ENCODE measurements at regions not wholly inside any gene's neighbourhood (a gene's known extent, or its start where the extent isn't known, plus 50 kb on each side); places are given as distances from the start of the nearest gene placed in this dataset.

DNA sequence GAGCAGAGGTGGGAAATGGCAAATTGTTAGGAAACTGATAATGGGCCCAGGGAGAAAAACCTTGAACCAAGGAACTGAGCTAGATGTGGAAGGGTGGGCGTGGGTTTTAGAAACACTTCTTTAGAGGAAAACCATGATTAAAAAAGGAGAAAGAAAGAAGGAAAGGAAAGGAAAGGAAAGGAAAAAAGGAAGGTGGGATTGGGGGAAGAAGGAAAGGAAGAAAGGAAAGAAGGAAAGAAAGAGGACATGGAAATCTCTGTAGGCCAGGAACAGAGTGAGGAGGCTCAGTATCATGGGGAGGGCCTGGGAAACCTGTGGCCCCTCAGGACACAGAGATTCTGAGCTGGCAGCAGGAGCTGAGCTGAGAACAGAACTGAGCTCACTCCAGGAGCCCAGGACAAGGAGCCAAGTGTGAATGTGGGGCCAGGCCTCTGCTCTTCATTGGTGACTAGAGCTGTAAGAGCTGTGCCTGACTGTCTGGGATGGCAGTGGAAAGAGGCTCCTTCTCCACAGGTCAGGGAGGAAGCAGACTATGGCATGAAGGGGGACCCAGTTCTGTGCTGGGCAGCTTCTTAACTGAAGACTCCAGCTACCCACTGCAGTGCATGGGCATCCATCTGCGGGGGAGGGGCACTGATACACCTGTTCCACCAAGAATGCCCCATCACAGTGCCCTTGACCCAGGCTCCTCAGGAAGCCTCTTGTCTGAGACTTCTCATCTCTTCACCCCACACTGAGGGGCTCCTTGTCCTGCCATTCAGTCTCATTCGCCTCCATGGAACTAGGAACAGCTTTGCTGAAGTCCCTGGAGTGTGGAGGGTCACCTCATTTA is 116.1 kb upstream of the BACH2 start:
- H3K27ac ChIP-seq (ENCODE audit: low read depth, low read length) = no peak overlapping the region
- H3K27me3 ChIP-seq (ENCODE audit: control insufficient read depth, insufficient read depth, low read length) = no peaks in the 10 kb centered on the region
- H3K36me3 ChIP-seq (ENCODE audit: control insufficient read depth, insufficient read depth, low read length) = no peaks in the 10 kb centered on the region
- no peak overlapping the region for H3K9ac ChIP-seq (ENCODE audit: low read length)
- no peaks in the 10 kb centered on the region for H3K4me1 ChIP-seq (ENCODE audit: control insufficient read depth, insufficient read depth, low read length)
- H3K4me3 ChIP-seq (ENCODE audit: low read length) = no peak overlapping the region

DNA sequence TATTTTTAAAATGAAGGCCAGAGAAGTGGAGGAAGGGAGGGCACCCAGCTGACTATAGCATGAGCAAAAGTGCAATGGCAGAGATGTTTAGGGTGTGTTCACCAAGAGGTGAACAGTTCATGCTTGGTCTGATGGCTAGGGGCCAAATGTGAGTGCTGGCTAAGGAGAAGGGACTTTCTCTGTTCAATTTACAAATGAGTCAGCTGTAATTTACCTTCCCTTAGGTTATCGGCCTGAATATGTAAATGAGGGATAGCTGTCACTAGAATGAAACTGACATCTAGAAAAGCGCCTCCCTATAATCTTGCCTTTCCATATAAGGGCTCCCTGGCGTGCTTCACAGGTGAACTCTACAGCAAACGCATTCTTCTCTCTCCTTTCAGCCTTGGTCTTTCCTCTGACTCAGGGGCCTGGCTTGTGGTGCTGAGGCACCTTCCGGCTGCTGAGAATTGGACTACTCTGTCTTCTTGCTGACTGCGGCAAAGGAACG is 114.7 kb upstream of the BACH2 start:
- Histone ChIP-seq H3K4me3 (ENCODE audit: low read length) (no peak overlapping the region), H3K27ac (ENCODE audit: low read depth, low read length) (no peak overlapping the region), H3K36me3 (ENCODE audit: control insufficient read depth, insufficient read depth, low read length) (no peaks in the 10 kb centered on the region), H3K9ac (ENCODE audit: low read length) (no peak overlapping the region), H3K4me1 (ENCODE audit: control insufficient read depth, insufficient read depth, low read length) (no peaks in the 10 kb centered on the region), H3K27me3 (ENCODE audit: control insufficient read depth, insufficient read depth, low read length) (no peaks in the 10 kb centered on the region)

DNA sequence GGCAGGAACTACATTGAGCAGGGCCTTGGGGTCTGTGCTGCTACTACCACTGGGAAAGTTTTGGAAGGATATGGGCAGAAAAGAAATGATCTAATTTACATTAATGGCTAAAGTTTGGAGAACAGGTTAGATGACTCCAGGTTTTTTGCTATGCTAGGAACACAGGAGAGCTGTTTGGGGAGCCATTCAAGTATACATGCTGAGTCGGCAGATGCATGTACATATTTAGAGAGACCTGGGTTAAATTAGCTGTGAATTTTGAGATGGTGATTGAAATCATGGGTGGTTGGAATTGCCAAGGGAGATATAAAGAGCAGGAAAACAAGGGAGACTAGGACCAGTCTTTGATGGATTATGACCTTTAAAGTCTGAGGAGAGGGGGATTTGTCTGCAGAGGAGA is 113.1 kb upstream of the BACH2 start:
- Histone ChIP-seq H3K4me1 (ENCODE audit: control insufficient read depth, insufficient read depth, low read length) (no peaks in the 10 kb centered on the region), H3K27ac (ENCODE audit: low read depth, low read length) (no peak overlapping the region), H3K27me3 (ENCODE audit: control insufficient read depth, insufficient read depth, low read length) (no peaks in the 10 kb centered on the region), H3K9ac (ENCODE audit: low read length) (no peak overlapping the region), H3K4me3 (ENCODE audit: low read length) (no peak overlapping the region), H3K36me3 (ENCODE audit: control insufficient read depth, insufficient read depth, low read length) (no peaks in the 10 kb centered on the region)

DNA sequence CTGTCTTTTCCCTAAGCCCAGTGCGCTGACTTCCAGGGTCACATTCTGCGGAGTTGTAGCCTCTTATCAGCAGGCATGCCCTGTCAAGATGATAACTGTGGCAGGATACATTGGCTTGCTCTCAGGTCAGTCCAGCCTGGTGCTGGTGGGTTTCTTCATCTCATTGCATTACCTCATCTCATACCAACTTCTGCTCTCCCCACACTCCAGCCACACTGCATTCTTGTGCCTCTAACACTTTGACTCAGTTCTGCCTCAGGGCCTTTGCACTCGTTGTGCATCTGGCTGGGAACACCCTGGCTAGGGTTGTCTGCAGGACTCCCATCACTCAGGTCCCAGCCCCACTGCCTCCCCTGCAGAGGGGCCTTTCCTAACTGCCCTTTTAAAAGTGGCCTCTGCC is 110.3 kb upstream of the BACH2 start:
- Histone ChIP-seq H3K27me3 (ENCODE audit: control insufficient read depth, insufficient read depth, low read length) (no peaks in the 10 kb centered on the region), H3K27ac (ENCODE audit: low read depth, low read length) (no peak overlapping the region), H3K4me3 (ENCODE audit: low read length) (no peak overlapping the region), H3K36me3 (ENCODE audit: control insufficient read depth, insufficient read depth, low read length) (no peaks in the 10 kb centered on the region), H3K9ac (ENCODE audit: low read length) (no peak overlapping the region), H3K4me1 (ENCODE audit: control insufficient read depth, insufficient read depth, low read length) (no peaks in the 10 kb centered on the region)

DNA sequence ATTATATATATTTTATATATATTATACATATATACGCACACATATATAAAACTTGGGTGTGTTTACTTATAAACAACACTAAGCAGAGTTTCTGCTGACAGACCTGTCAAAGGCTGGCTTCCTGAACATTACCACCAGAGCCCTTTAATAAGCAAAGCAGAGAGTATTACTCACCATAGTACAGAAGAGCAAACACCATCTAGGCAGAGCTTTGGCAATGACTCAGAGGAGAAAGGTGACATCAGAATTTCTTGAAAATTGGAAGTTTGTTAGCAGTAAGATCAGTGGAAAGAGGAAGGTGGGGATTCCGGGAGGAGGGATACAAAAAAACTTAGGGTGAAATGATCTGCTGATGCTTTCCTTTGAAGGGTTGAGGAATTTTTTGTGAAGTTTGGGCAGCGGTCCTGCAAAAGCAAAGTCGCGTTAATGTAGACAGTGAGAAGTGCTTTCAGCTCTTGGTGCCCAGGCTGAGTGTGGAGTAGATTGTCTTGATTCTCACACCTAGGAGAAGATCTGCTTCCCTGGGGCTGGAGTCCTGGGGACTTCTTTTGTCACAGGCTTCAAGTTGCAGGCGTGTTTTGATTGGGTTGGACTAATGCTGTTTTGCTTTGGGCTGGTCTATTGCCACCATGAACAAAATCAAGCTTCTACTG is 109.6 kb upstream of the BACH2 start:
- no peaks in the 10 kb centered on the region for H3K27me3 ChIP-seq (ENCODE audit: control insufficient read depth, insufficient read depth, low read length)
- no peaks in the 10 kb centered on the region for H3K4me1 ChIP-seq (ENCODE audit: control insufficient read depth, insufficient read depth, low read length)
- no peak overlapping the region for H3K9ac ChIP-seq (ENCODE audit: low read length)
- no peaks in the 10 kb centered on the region for H3K36me3 ChIP-seq (ENCODE audit: control insufficient read depth, insufficient read depth, low read length)
- H3K4me3 ChIP-seq (ENCODE audit: low read length) = no peak overlapping the region
- no peak overlapping the region for H3K27ac ChIP-seq (ENCODE audit: low read depth, low read length)

DNA sequence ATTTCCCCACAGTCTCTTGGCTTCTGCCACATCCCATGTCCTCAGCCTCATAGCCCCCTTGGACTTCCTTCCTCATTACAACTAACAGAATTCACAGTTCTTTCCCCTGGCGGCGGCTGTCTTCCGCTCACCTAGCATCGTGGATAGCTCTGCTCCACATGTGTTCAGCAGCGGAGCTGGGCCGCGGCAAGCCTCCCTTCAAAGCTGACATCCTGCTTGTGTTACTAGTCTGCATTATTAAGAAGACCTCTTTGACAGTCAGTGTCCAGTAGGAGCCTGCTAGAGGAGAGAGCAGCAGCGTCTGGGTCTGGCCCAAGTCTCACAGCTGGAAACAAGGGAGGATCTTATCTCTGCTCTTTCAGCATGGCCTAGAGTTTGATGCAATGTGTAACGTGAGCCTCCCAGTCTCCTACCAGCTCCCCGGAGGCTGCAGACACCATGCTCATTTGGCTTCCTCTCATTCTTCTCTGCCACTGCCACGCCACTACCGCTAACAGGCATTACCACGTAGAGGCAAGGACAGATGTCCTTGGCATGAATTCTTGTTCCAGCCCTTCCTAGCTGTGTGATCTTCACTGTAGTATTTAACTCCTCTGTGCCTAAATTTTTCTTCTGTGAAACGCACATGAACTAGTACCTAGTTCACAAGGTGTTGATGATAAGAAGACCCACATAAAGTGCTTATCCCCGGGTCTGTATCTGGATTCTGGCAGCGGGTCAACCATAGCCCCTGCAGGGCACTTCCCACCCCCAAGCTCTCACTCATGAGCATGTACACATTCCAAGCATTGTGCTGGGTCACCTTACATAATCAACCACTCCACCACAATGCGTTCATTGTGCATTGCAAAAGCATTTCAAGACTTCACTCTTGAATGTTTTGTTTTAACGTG is 107.1 kb upstream of the BACH2 start:
- Histone ChIP-seq H3K4me1 (ENCODE audit: control insufficient read depth, insufficient read depth, low read length) (no peaks in the 10 kb centered on the region), H3K36me3 (ENCODE audit: control insufficient read depth, insufficient read depth, low read length) (no peaks in the 10 kb centered on the region), H3K27me3 (ENCODE audit: control insufficient read depth, insufficient read depth, low read length) (no peaks in the 10 kb centered on the region), H3K9ac (ENCODE audit: low read length) (no peak overlapping the region), H3K27ac (ENCODE audit: low read depth, low read length) (no peak overlapping the region), H3K4me3 (ENCODE audit: low read length) (no peak overlapping the region)

DNA sequence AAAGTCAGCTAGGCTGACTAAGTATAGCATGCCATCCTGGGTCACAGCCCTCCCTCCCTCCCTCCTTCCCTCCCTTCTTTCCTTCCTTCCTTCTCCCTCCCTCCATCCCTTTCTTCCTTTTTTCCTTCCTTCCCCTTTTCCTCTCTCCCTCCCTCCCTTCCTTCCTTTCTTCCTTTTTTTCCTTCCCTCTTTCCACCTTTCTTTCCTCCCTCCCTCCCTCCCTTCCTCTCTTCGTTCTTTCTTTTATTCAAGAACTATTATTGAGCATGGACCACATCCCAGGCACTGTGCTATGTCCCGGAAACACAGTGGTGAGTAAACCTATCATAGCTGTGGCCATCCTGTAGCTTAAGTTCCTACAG is 106.2 kb upstream of the BACH2 start:
- no peaks in the 10 kb centered on the region for H3K4me1 ChIP-seq (ENCODE audit: control insufficient read depth, insufficient read depth, low read length)
- H3K36me3 ChIP-seq (ENCODE audit: control insufficient read depth, insufficient read depth, low read length) = no peaks in the 10 kb centered on the region
- H3K27me3 ChIP-seq (ENCODE audit: control insufficient read depth, insufficient read depth, low read length) = no peaks in the 10 kb centered on the region
- no peak overlapping the region for H3K4me3 ChIP-seq (ENCODE audit: low read length)
- no peak overlapping the region for H3K9ac ChIP-seq (ENCODE audit: low read length)
- no peak overlapping the region for H3K27ac ChIP-seq (ENCODE audit: low read depth, low read length)

DNA sequence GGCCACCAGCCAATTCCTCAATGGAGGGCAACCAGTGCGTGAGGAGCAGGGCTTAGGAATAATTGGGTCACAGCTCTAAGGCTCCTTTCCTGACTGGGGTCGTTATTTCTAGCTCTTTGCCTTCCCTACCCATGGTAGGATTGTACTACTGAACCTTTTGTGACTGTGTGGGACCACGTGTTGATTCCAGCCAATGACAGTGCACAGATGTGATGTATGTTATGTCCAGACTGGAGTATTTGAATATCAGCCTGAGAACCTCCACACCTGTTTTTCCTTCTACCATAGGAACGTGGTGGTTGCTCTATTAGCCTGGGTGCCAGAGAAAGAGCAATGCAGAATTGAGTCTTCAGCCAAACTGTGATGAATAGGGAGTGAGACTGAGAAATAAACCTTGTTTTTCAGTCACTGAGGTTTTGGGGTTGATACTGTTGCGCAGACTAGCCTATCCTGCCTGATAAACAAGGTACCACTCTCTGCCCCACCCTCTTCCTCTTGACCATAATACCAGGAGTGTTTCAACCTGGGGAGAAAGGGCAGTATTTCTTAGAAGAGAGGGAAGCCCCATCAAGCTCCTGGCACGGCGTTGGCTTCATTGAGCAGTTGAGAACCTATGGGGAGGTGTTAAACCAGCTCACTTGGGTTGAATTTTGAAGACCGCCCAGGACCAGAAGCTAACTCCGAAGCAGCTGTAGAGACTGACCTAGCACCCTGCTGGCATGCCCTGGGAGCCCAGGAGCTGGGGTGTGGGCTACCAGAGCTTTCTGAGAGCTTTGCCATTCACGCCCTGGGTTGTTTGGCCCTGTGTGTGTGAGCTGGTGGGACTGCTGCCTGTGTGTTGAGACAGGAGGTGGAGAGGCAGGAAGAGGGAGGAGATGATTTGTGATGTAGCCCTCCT is 105.5 kb upstream of the BACH2 start:
- Histone ChIP-seq H3K4me1 (ENCODE audit: control insufficient read depth, insufficient read depth, low read length) (no peaks in the 10 kb centered on the region), H3K27me3 (ENCODE audit: control insufficient read depth, insufficient read depth, low read length) (no peaks in the 10 kb centered on the region), H3K9ac (ENCODE audit: low read length) (no peak overlapping the region), H3K27ac (ENCODE audit: low read depth, low read length) (no peak overlapping the region), H3K4me3 (ENCODE audit: low read length) (no peak overlapping the region), H3K36me3 (ENCODE audit: control insufficient read depth, insufficient read depth, low read length) (no peaks in the 10 kb centered on the region)

DNA sequence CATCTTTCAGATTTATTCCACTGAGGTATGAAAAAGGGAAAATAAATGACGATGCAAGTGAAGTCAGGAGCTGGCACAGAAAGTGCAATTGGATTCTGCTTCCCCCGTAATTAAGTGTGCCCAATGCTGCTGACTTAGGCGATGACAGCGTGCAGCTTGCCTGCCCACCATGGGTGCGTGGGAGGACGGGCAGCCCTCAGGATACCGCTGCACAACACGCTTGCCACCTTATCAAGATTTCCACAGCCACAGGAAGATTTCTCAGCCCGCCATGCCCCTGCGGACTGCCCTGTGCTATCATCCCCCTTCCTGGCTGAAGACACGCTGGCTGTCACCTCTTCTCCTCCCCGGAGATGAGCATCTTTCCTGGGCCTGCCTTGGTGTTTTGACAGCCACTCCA is 103.3 kb upstream of the BACH2 start:
- Histone ChIP-seq H3K36me3 (ENCODE audit: control insufficient read depth, insufficient read depth, low read length) (no peaks in the 10 kb centered on the region), H3K27me3 (ENCODE audit: control insufficient read depth, insufficient read depth, low read length) (no peaks in the 10 kb centered on the region), H3K9ac (ENCODE audit: low read length) (no peak overlapping the region)

DNA sequence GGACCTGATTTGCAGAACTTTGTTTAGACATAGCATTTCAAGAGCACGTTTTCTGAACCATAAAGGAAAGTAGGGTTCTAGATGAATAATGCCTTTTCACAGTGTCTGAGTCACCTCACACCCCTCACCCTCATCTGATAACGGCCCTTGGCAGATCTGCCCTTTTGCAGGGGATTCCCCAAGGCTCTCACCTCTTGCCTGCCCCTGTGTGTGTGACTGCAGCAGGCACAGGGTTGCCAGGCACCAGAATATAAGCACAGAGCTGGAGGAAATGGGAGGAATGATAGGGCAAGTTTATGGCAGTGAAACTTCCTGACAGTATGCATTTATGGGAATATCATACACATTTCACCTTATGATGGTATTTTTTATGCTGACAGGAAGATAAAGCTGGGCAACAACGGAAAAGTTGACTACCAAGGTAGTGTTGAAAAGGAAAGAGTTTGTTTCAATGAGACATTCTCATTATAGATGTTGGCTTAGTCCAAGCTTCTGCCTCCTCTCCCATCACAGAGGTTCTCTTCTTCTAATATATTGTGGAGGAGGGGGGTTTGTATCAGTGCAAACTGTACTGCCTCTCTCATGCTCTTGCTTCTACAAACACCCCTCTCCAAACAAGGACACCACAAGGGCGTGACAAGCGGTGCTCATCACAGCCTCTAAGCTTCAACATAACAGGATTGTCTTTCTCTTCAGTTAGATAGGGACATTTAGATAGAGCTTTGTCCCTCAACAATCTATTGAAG is 101.5 kb upstream of the BACH2 start:
- Histone ChIP-seq H3K4me3 (ENCODE audit: low read length) (no peak overlapping the region), H3K9ac (ENCODE audit: low read length) (no peak overlapping the region), H3K36me3 (ENCODE audit: control insufficient read depth, insufficient read depth, low read length) (no peaks in the 10 kb centered on the region), H3K4me1 (ENCODE audit: control insufficient read depth, insufficient read depth, low read length) (no peaks in the 10 kb centered on the region), H3K27ac (ENCODE audit: low read depth, low read length) (no peak overlapping the region), H3K27me3 (ENCODE audit: control insufficient read depth, insufficient read depth, low read length) (no peaks in the 10 kb centered on the region)

More for the DNA sequence above, 103.3 kb upstream of the BACH2 start:
- no peaks in the 10 kb centered on the region for H3K4me1 ChIP-seq (ENCODE audit: control insufficient read depth, insufficient read depth, low read length)
- no peak overlapping the region for H3K4me3 ChIP-seq (ENCODE audit: low read length)
- no peak overlapping the region for H3K27ac ChIP-seq (ENCODE audit: low read depth, low read length)

DNA sequence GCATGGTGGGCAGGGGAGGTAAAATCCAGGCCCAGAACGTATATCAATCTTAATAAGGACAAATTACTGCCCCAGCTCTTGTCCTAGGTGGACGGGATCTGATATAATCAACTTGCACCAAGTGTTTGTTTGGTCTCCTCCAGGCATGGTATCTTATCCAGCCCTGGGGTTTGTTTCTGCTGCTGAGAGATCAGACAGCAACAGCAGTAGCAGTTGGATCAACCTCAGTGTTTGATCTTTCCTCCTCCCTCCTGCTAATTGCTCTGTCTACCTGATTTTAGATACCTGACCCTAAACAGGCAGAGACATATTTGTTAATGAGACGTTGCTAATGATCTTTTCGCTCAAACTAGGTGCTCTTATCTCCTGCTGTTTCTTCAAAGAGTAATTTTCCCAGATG is 100.4 kb upstream of the BACH2 start:
- H3K27ac ChIP-seq (ENCODE audit: low read depth, low read length) = no peak overlapping the region

More for the DNA sequence above, 100.4 kb upstream of the BACH2 start:
- no peak overlapping the region for H3K4me3 ChIP-seq (ENCODE audit: low read length)
- no peaks in the 10 kb centered on the region for H3K4me1 ChIP-seq (ENCODE audit: control insufficient read depth, insufficient read depth, low read length)
- H3K27me3 ChIP-seq (ENCODE audit: control insufficient read depth, insufficient read depth, low read length) = no peaks in the 10 kb centered on the region
- no peak overlapping the region for H3K9ac ChIP-seq (ENCODE audit: low read length)
- no peaks in the 10 kb centered on the region for H3K36me3 ChIP-seq (ENCODE audit: control insufficient read depth, insufficient read depth, low read length)
